ENCODE measurements at regions not wholly inside any gene's neighbourhood (a gene's known extent, or its start where the extent isn't known, plus 50 kb on each side); places are given as distances from the start of the nearest gene placed in this dataset.

DNA sequence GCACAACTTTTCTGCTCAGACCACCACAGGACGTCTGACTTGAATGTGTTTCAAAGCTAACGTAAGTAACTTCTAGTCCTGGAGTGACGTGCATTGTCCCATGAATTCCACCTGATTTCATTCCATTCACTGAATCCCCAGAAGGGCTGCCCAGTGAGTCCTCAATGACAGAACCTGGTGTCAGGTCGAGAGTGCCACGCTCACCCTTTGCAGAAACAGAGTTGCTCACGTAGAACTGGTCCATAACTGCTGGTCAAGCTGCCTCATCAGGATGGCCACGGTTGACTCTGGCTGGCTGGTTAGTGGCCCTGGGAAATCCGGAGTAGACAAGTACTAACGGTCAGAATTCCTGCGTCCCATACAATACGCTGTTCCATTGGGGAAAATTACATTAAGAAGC, 50.6 kb upstream of the UBE3C start:
- in situ Hi-C loops (cut with HindIII; ENCODE audit: low sequenced_read_pairs): no loop called here
- TF ChIP-seq, protein P1, sequence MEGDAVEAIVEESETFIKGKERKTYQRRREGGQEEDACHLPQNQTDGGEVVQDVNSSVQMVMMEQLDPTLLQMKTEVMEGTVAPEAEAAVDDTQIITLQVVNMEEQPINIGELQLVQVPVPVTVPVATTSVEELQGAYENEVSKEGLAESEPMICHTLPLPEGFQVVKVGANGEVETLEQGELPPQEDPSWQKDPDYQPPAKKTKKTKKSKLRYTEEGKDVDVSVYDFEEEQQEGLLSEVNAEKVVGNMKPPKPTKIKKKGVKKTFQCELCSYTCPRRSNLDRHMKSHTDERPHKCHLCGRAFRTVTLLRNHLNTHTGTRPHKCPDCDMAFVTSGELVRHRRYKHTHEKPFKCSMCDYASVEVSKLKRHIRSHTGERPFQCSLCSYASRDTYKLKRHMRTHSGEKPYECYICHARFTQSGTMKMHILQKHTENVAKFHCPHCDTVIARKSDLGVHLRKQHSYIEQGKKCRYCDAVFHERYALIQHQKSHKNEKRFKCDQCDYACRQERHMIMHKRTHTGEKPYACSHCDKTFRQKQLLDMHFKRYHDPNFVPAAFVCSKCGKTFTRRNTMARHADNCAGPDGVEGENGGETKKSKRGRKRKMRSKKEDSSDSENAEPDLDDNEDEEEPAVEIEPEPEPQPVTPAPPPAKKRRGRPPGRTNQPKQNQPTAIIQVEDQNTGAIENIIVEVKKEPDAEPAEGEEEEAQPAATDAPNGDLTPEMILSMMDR (IDR thresholded peaks at IDR 0.05; ENCODE audit: low read depth, low read length, missing control alignments): no peak
- no peak for DNase-seq (ENCODE audit: low read depth)
- no peak overlapping the region for H3K4me3 ChIP-seq (ENCODE audit: low read depth, low read length)
